GM12875 (cell line): ENCODE measurements at regions not wholly inside any gene's neighbourhood (a gene's known extent, or its start where the extent isn't known, plus 50 kb on each side); places are given as distances from the start of the nearest gene placed in this dataset.

Experiments used
- H3K4me3 ChIP-seq: one replicate; pipeline ENCODE4 v1.5.1; 2011; ENCODE audit warnings: low read depth, low read length, control low read depth
- CTCF ChIP-seq: IDR thresholded peaks from 2 replicates; pipeline ENCODE4 v1.5.1; 2011; ENCODE audit warnings: low read depth, mild to moderate bottlenecking, control low read depth, inconsistent platforms, low read length, moderate library complexity, borderline replicate concordance; ENCODE audit not compliant: insufficient read depth

GRCh38 chr1:198084241-198084908 is 72.4 kb upstream of the NEK7 start:
- no peak for TF ChIP-seq CTCF
- no peak overlapping the region for H3K4me3 ChIP-seq

- H3K4me3 ChIP-seq, result no peak overlapping the region
- TF ChIP-seq CTCF, result no peak
These were observed 70.6 kb upstream of the NEK7 start for GRCh38 chr1:198086051-198086745.

GRCh38 chr1:198087831-198088230 is 69.0 kb upstream of the NEK7 start:
- H3K4me3 ChIP-seq, result no peak overlapping the region
- no peak for TF ChIP-seq CTCF

- peak; percentile 27; the same call in 1 of the 2 replicates for TF ChIP-seq CTCF
- H3K4me3 ChIP-seq, result no peak overlapping the region
These were observed 68.3 kb upstream of the NEK7 start for GRCh38 chr1:198088360-198089071.

- H3K4me3 ChIP-seq, result no peak overlapping the region
- no peak for TF ChIP-seq CTCF
These were observed 60.4 kb upstream of the NEK7 start for GRCh38 chr1:198096390-198096789.

GRCh38 chr1:198099755-198100154 is 57.0 kb upstream of the NEK7 start:
- no peak overlapping the region for H3K4me3 ChIP-seq
- TF ChIP-seq CTCF, result no peak
